K562 (cell line): ENCODE measurements at regions not wholly inside any gene's neighbourhood (a gene's known extent, or its start where the extent isn't known, plus 50 kb on each side); places are given as distances from the start of the nearest gene placed in this dataset.

Experiments used
- ATAC-seq: fragments of 200-7000 bp; cut with Tn5 transposase; 3 replicates; pipeline ENCODE4 v1.9.1; 2020; ENCODE audit warnings: moderate library complexity
- BruUV-seq: library from RNA; stranded (reverse); fragments of 400-500 nt; replicated peaks from 2 replicates; lab custom pipeline; 2021; lab: Mats Ljungman, UMichigan
- CTCF ChIA-PET: fragments of 300-600 bp; formaldehyde crosslinking; extraction: SDS; loops from one replicate; lab custom pipeline; 2021; ENCODE audit warnings: low intra/inter-chr PET ratio; lab: Yijun Ruan, JAX
- POLR2A ChIA-PET: fragments of 300-600, 350-650 bp; sonication (Branson Sonifier 250); formaldehyde crosslinking; extraction: SDS; loops from one replicate; lab custom pipeline; 2021; ENCODE audit warnings: antibody characterized with exemption, inconsistent platforms; lab: Yijun Ruan, JAX
- DNase-seq, 4 experiments: peaks; one replicate each; pipeline versions ENCODE4 v3.0.0 to v3.0.0-alpha.2; 2011 to 2018; ENCODE audit warnings: low spot score in 3 of 4, mixed read lengths in 3 of 4; ENCODE audit errors: extremely low read depth in 1 of 4
- FAIRE-seq: peaks from 2 replicates; lab custom pipeline; 2011; peaks lifted over from hg19 to GRCh38; lab: Jason Lieb, UNC
- H2AFZ ChIP-seq: 2 replicates; pipeline ENCODE4 v1.6.0; 2011; ENCODE audit warnings: low read depth, low read length, control low read depth, inconsistent platforms
- H3K27ac ChIP-seq: fragments of 200-600 bp; 3 replicates; pipeline ENCODE4 v1.8.0; 2011; ENCODE audit warnings: low read depth, mild to moderate bottlenecking, control low read depth, inconsistent platforms, low read length, moderate library complexity, mixed read lengths; ENCODE audit errors: extremely low read depth
- H3K27me3 ChIP-seq, 2 experiments: fragments of 300-600 bp in 1 of 2; 2 replicates in 1 of 2; 3 replicates in 1 of 2; pipeline versions ENCODE4 v1.6.0 to v1.8.0; 2011; ENCODE audit warnings: inconsistent platforms in 2 of 2, low read length in 2 of 2, mild to moderate bottlenecking in 1 of 2, mixed read lengths in 1 of 2, moderate library complexity in 1 of 2; ENCODE audit not compliant: control insufficient read depth in 2 of 2, insufficient read depth in 2 of 2
- H3K36me3 ChIP-seq: fragments of 300-600 bp; 3 replicates; pipeline ENCODE4 v1.8.0; 2011; ENCODE audit warnings: mild to moderate bottlenecking, low read length, inconsistent platforms; ENCODE audit not compliant: control insufficient read depth, insufficient read depth
- H3K4me1 ChIP-seq, 2 experiments: fragments of 200-600 bp in 1 of 2; replicated peaks in 1 of 2; 2 replicates in 1 of 2; 3 replicates in 1 of 2; pipeline versions ENCODE4 v1.5.1 to v1.8.0; 2011; ENCODE audit warnings: inconsistent platforms in 2 of 2, low read length in 2 of 2, mild to moderate bottlenecking in 1 of 2, mixed read lengths in 1 of 2, moderate library complexity in 1 of 2; ENCODE audit not compliant: control insufficient read depth in 2 of 2, insufficient read depth in 2 of 2
- H3K4me2 ChIP-seq: 2 replicates; pipeline ENCODE4 v1.6.1; 2011; ENCODE audit warnings: low read length, control low read depth, inconsistent platforms, mixed read lengths; ENCODE audit not compliant: insufficient read depth
- H3K4me3 ChIP-seq: fragments of 200-600 bp; sonication (generic), shearing (Covaris generic); 2 replicates; pipeline ENCODE4 v1.5.1; 2016; ENCODE audit warnings: control low read depth, inconsistent platforms
- H3K79me2 ChIP-seq: fragments of 200-600 bp; 3 replicates; pipeline ENCODE4 v1.8.0; 2011; ENCODE audit warnings: low read length, inconsistent platforms; ENCODE audit not compliant: control insufficient read depth, insufficient read depth
- H3K9ac ChIP-seq, 2 experiments: 2 replicates each; pipeline versions ENCODE4 v1.6.0 to v1.6.1; 2011; ENCODE audit warnings: low read depth in 2 of 2, low read length in 2 of 2, control low read depth in 1 of 2, inconsistent platforms in 1 of 2, mild to moderate bottlenecking in 1 of 2, mixed read lengths in 1 of 2; ENCODE audit not compliant: insufficient read depth in 1 of 2
- H3K9me1 ChIP-seq: one replicate; pipeline ENCODE4 v1.6.0; 2011; ENCODE audit warnings: inconsistent platforms, mild to moderate bottlenecking, low read length, moderate library complexity; ENCODE audit not compliant: control insufficient read depth, insufficient read depth
- H3K9me3 ChIP-seq: replicated peaks from 2 replicates; pipeline ENCODE4 v1.5.1; 2011; ENCODE audit warnings: low read depth, low read length, inconsistent platforms; ENCODE audit not compliant: control insufficient read depth, insufficient read depth
- H4K20me1 ChIP-seq: replicated peaks from 2 replicates; pipeline ENCODE4 v1.6.1; 2011; ENCODE audit warnings: low read length, inconsistent platforms, mixed read lengths; ENCODE audit not compliant: control insufficient read depth, insufficient read depth
- ATF1 ChIP-seq, 2 experiments: fragments of 450-650 bp in 1 of 2; IDR thresholded peaks; 2 replicates each; pipeline ENCODE4 v1.6.1; 2016; ENCODE audit warnings: missing compliant biosample characterization in 1 of 2, missing genetic modification characterization in 1 of 2
- BACH1 ChIP-seq: fragments of 200-800 bp; sonication (Bioruptor generic); IDR thresholded peaks from 2 replicates; pipeline ENCODE4 v1.6.1; 2016; ENCODE audit warnings: missing genetic modification characterization, missing compliant biosample characterization
- ESRRB ChIP-seq: fragments of 250-450 bp; sonication (Bioruptor Pico); IDR thresholded peaks from 2 replicates; pipeline ENCODE4 v1.5.0; 2020; ENCODE audit warnings: mild to moderate bottlenecking, moderate library complexity, borderline replicate concordance
- HLTF ChIP-seq: fragments of 450-650 bp; IDR thresholded peaks from 2 replicates; pipeline ENCODE4 v1.6.1; 2016
- PYGO2 ChIP-seq: fragments of 450-650 bp; IDR thresholded peaks from 2 replicates; pipeline ENCODE4 v1.6.1; 2016; ENCODE audit warnings: mild to moderate bottlenecking, missing genetic modification characterization, moderate library complexity, missing compliant biosample characterization
- WGBS: fragments of 100-300 bp; shearing (Covaris generic); methylation state at CpG from one replicate; pipeline ENCODE4 v1.1.6; 2016; ENCODE audit warnings: low coverage, mixed read lengths; ENCODE audit not compliant: insufficient coverage; ENCODE audit errors: missing lambda C conversion rate; 5-methylcytosine and 5-hydroxymethylcytosine counted together
- in situ Hi-C: fragments of 300-500 bp; cut with MboI; formaldehyde crosslinking; loops from 4 replicates; pipeline ENCODE4 v1.15.0; 2018; ENCODE audit warnings: inconsistent platforms, mixed read lengths
- intact Hi-C: fragments of 100-400 bp; cut with micrococcal nuclease; formaldehyde crosslinking; loops from 2 replicates; pipeline ENCODE4 v1.14.2; 2022

DNA sequence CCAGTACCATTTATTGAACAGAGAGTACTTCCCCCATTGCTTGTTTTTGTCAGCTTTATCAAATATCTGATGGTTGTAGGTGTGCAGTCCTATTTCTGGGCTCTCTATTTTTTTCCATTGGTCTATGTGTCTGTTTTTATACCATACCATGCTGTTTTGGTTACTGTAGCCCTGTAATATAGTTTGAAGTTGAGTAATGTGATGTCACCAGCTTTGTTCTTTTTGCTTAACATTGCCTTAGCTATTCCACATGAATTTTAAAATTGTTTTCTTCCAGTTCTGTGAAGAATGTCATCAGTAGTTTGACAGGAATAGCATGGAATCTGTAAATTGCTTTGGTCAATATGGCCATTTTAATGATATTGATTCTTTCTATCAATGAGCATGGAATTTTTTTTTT lies 140.5 kb upstream of the RHOBTB1 start (continued):
- TF ChIP-seq BACH1 (no peak), ATF1 (CRISPR knock-in tag; IDR thresholded peaks at IDR 0.05) (no peak), ATF1 (tag; IDR thresholded peaks at IDR 0.05) (peak; percentile 65)
- TF ChIP-seq, all 486 proteins: peak for 3

DNA sequence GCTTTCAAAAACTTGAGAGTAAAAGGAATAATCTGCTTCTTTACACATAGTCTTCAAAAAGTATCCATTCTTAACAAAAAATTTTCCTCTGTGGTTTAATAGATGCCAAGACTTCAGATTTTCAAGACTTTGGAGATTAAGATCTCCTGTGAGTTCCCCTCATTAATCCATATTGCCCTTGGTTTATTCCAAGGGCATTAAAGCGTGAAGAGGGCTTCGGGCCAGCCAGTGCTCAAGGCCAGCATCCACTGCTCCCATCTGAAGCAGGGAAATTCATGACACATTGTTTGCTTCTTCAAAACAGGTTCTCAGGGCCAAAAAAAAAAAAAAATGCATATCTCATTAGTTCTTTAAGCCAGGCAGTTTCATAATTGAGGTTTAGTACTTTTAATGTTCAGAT lies 137.3 kb upstream of the RHOBTB1 start:
- H3K27me3 ChIP-seq: 0 out of 5 replicates have a peak, but pooled peaks cover 0 to 4% of the 10 kb centered on the region in 2 experiments
- ATAC-seq (no peak), FAIRE-seq (no peak), DNase-seq (no peak)
- no peak overlapping the region for H3K27ac ChIP-seq
- no peaks in the 10 kb centered on the region for H3K4me1 ChIP-seq
- no peak for TF ChIP-seq ESRRB (CRISPR knock-in tag)
- no peak for TF ChIP-seq HLTF
- TF ChIP-seq PYGO2 (tag): no peak
- H3K36me3 ChIP-seq: no peaks in the 10 kb centered on the region
- in situ Hi-C loops: no loop called here
- H4K20me1 ChIP-seq: no peaks in the 10 kb centered on the region
- no peak overlapping the region for H3K4me3 ChIP-seq
- no peak overlapping the region for H2AFZ ChIP-seq
- no peaks in the 10 kb centered on the region for H3K9me3 ChIP-seq
- POLR2A ChIA-PET: no interaction called here
- intact Hi-C loops: no loop called here
- no TSS peak for BruUV-seq
- no peak overlapping the region for H3K9ac ChIP-seq
- WGBS: 2% methylated on average over 2 of the region's 2 CpGs
- no peaks in the 10 kb centered on the region for H3K79me2 ChIP-seq
- CTCF ChIA-PET: no interaction called here
- H3K9me1 ChIP-seq: no peaks in the 10 kb centered on the region
- H3K4me2 ChIP-seq: no peak overlapping the region
